22Rv1 (cell line): ENCODE measurements at regions not wholly inside any gene's neighbourhood (a gene's known extent, or its start where the extent isn't known, plus 50 kb on each side); places are given as distances from the start of the nearest gene placed in this dataset.

ENCODE experiments used
- ZFX ChIP-seq: fragments of 450-650 bp; IDR thresholded peaks from 2 replicates; pipeline ENCODE4 v1.6.1; 2017; ENCODE audit warnings: antibody characterized with exemption, borderline replicate concordance
- TF ChIP-seq, protein P1 (sequence below): fragments of 450-650 bp; IDR thresholded peaks from 2 replicates; pipeline ENCODE4 v1.5.1; 2017; ENCODE audit warnings: mild to moderate bottlenecking

DNA sequence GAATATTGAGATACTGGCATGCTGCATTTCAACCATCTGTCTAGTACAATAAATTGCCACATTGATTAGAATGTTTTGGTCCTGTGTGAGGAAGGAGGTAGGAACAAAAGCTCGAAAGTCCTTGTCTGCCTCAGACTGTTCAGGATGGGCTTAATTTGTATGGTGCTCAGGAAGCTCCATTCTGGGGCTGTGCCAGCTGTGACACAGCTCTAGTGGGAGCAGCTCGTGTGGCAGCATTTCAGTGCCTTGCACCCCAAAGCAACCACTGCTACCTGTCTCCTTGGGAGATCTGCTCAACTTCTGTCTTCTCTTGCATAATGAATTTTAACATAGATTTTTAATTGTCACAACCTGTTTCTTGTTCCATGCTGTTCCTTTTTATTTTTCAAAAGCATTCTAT, 144.4 kb upstream of the THUMPD2 start:
- TF ChIP-seq, protein P1, sequence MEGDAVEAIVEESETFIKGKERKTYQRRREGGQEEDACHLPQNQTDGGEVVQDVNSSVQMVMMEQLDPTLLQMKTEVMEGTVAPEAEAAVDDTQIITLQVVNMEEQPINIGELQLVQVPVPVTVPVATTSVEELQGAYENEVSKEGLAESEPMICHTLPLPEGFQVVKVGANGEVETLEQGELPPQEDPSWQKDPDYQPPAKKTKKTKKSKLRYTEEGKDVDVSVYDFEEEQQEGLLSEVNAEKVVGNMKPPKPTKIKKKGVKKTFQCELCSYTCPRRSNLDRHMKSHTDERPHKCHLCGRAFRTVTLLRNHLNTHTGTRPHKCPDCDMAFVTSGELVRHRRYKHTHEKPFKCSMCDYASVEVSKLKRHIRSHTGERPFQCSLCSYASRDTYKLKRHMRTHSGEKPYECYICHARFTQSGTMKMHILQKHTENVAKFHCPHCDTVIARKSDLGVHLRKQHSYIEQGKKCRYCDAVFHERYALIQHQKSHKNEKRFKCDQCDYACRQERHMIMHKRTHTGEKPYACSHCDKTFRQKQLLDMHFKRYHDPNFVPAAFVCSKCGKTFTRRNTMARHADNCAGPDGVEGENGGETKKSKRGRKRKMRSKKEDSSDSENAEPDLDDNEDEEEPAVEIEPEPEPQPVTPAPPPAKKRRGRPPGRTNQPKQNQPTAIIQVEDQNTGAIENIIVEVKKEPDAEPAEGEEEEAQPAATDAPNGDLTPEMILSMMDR = no peak
- TF ChIP-seq ZFX = no peak
